B cell (primary cell): ENCODE measurements at regions not wholly inside any gene's neighbourhood (a gene's known extent, or its start where the extent isn't known, plus 50 kb on each side); places are given as distances from the start of the nearest gene placed in this dataset.

Source experiments
- ATAC-seq: fragments of 200-7000 bp; cut with Tn5 transposase; one replicate; pipeline ENCODE4 v1.10.0; 2021; ENCODE audit warnings: low read depth, mild to moderate bottlenecking, moderate number of reproducible peaks, moderate library complexity
- CTCF ChIA-PET: fragments of 350-600 bp; sonication (Branson Sonifier 250); formaldehyde crosslinking; loops from one replicate; lab custom pipeline; 2021; ENCODE audit warnings: antibody characterized with exemption, inconsistent platforms; lab: Charles Lee
- POLR2A ChIA-PET: fragments of 350-600 bp; sonication (Branson Sonifier 250); formaldehyde crosslinking; loops from one replicate; lab custom pipeline; 2021; ENCODE audit warnings: antibody characterized with exemption; lab: Charles Lee
- DNase-seq: peaks from one replicate; pipeline ENCODE4 v3.0.0; 2013
- H2AFZ ChIP-seq: 2 replicates; pipeline ENCODE4 v1.6.1; 2012; ENCODE audit warnings: mild to moderate bottlenecking, low read depth, low read length; ENCODE audit not compliant: insufficient read depth, poor library complexity, severe bottlenecking
- H3K27ac ChIP-seq, 2 donors: 1 replicate in 1 of 2; 2 replicates in 1 of 2; pipeline ENCODE4 v1.5.1; 2012 to 2013; ENCODE audit warnings: low read length in 2 of 2, mild to moderate bottlenecking in 2 of 2, moderate library complexity in 1 of 2
- H3K27me3 ChIP-seq, 4 experiments: fragments of 200-600 bp in 1 of 4; sonication (generic) in 1 of 4; replicated peaks in 1 of 4; 1 replicate in 2 of 4; 2 replicates in 2 of 4; pipeline versions ENCODE4 v1.6.1 to v1.7.0; 2013 to 2016; ENCODE audit warnings: low read length in 3 of 4, mild to moderate bottlenecking in 2 of 4, mixed read lengths in 1 of 4, moderate library complexity in 1 of 4; ENCODE audit not compliant: insufficient read depth in 4 of 4, control insufficient read depth in 3 of 4; ENCODE audit errors: control extremely low read depth in 1 of 4
- H3K36me3 ChIP-seq, 2 experiments: replicated peaks in 1 of 2; 1 replicate in 1 of 2; 2 replicates in 1 of 2; pipeline versions ENCODE4 v1.6.1 to v1.7.1; 2013; ENCODE audit warnings: low read length in 1 of 2; ENCODE audit not compliant: insufficient read depth in 2 of 2, control insufficient read depth in 1 of 2; ENCODE audit errors: control extremely low read depth in 1 of 2, extremely low read depth in 1 of 2
- H3K4me1 ChIP-seq, 2 donors: fragments of 200-600 bp in 1 of 2; sonication (generic) in 1 of 2; 1 replicate in 1 of 2; 2 replicates in 1 of 2; pipeline versions ENCODE4 v1.5.1 to v1.6.1; 2013 to 2017; ENCODE audit warnings: low read length in 2 of 2; ENCODE audit not compliant: control insufficient read depth in 2 of 2, insufficient read depth in 2 of 2
- H3K4me2 ChIP-seq: replicated peaks from 2 replicates; pipeline ENCODE3; 2012; ENCODE audit warnings: mild to moderate bottlenecking, low read depth, low read length; ENCODE audit not compliant: poor library complexity, severe bottlenecking
- H3K4me3 ChIP-seq, 5 experiments: fragments of 200-600 bp in 1 of 5; sonication (generic) in 1 of 5; 1 replicate in 3 of 5; 2 replicates in 2 of 5; pipeline versions ENCODE4 v1.5.1 to v1.7.0; 2011 to 2016; ENCODE audit warnings: low read length in 4 of 5, mild to moderate bottlenecking in 4 of 5, low read depth in 2 of 5, control low read depth in 1 of 5, moderate library complexity in 1 of 5; ENCODE audit not compliant: insufficient read depth in 1 of 5; ENCODE audit errors: control extremely low read depth in 1 of 5, extremely low read depth in 1 of 5
- H3K79me2 ChIP-seq: fragments of 200-600 bp; sonication (generic); one replicate; pipeline ENCODE4 v1.6.0; 2016; ENCODE audit warnings: low read length; ENCODE audit not compliant: control insufficient read depth, insufficient read depth
- H3K9ac ChIP-seq: fragments of 200-600 bp; sonication (generic); 2 replicates; pipeline ENCODE4 v1.6.1; 2017; ENCODE audit warnings: mild to moderate bottlenecking, low read length, moderate library complexity
- H3K9me3 ChIP-seq, 3 donors: one replicate each; pipeline versions ENCODE4 v1.6.1 to v1.7.1; 2013; ENCODE audit warnings: low read length in 2 of 3; ENCODE audit not compliant: control insufficient read depth in 2 of 3, insufficient read depth in 1 of 3; ENCODE audit errors: control extremely low read depth in 1 of 3
- H4K20me1 ChIP-seq: 2 replicates; pipeline ENCODE4 v1.6.0; 2012; ENCODE audit warnings: mild to moderate bottlenecking, low read length; ENCODE audit not compliant: insufficient read depth, control insufficient read depth, poor library complexity, severe bottlenecking
- H3K27ac Mint-ChIP-seq: one replicate; pipeline ENCODE4 v1.8.0; 2021; ENCODE audit warnings: mixed read lengths
- H3K27me3 Mint-ChIP-seq: one replicate; pipeline ENCODE4 v1.8.0; 2021; ENCODE audit warnings: mixed read lengths
- H3K4me1 Mint-ChIP-seq: one replicate; pipeline ENCODE4 v1.8.0; 2021; ENCODE audit warnings: mixed read lengths
- H3K4me3 Mint-ChIP-seq: one replicate; pipeline ENCODE4 v1.8.0; 2021; ENCODE audit warnings: mixed read lengths
- H3K9me3 Mint-ChIP-seq: one replicate; pipeline ENCODE4 v1.8.0; 2022; ENCODE audit warnings: mixed read lengths; ENCODE audit not compliant: insufficient read depth
- EZH2 ChIP-seq: IDR thresholded peaks from 2 replicates; pipeline ENCODE4 v1.6.1; 2012; ENCODE audit warnings: borderline replicate concordance, low read depth, mild to moderate bottlenecking, moderate library complexity, low read length; ENCODE audit not compliant: insufficient read depth, poor library complexity, severe bottlenecking
- WGBS: methylation state at CpG from one replicate; pipeline ENCODE4 v1.1.5; 2013; ENCODE audit warnings: missing lambda C conversion rate; ENCODE audit not compliant: insufficient coverage; 5-methylcytosine and 5-hydroxymethylcytosine counted together
- intact Hi-C: fragments of 100-400 bp; cut with micrococcal nuclease; formaldehyde crosslinking; loops from one replicate; pipeline ENCODE4 v1.10.0; 2022
- TF ChIP-seq, protein P1 (sequence below): fragments of 200-600 bp; IDR thresholded peaks from one replicate; pipeline ENCODE4 v1.8.0; 2022; ENCODE audit warnings: antibody characterized with exemption, mild to moderate bottlenecking

DNA sequence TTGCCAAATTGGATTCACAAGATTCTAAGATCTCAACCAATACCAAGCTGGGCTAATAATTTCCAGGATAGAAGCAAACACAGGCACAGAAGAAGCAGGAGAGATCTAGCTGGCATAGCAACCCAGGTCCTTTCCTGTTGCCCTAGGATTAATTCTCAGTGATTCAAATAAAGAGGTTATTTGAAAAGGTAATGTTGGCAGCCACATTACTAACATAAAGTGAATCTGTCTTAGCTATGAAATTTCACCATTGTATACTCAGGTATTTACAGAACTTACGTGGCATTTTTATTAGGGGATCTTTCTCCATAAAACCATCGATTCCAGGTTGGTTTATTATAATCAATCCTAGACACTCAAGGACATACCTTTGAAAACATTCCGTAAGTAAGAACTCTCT lies 379.3 kb upstream of the POM121L12 start:
- Histone ChIP-seq H4K20me1 (no peaks in the 10 kb centered on the region), H3K27ac (no peak overlapping the region), H3K27me3 (no peaks in the 10 kb centered on the region), H3K4me2 (no peak overlapping the region), H3K9me3 (no peaks in the 10 kb centered on the region), H3K9ac (no peak overlapping the region), H3K36me3 (no peaks in the 10 kb centered on the region), H3K79me2 (no peaks in the 10 kb centered on the region), H3K4me3 (no peak overlapping the region), H3K4me1 (no peaks in the 10 kb centered on the region), H2AFZ (no peak overlapping the region)
- intact Hi-C loops, result no loop called here
- Mint-ChIP-seq H3K27me3 (no peaks in the 10 kb centered on the region), H3K27ac (no peak overlapping the region), H3K4me1 (no peaks in the 10 kb centered on the region), H3K9me3 (peaks cover 5% of the 10 kb centered on the region), H3K4me3 (no peak overlapping the region)
- POLR2A ChIA-PET, result no interaction called here
- ATAC-seq (no peak), DNase-seq (no peak)
- no CpG with 5 or more reads among the region's 3 CpGs for WGBS
- CTCF ChIA-PET, result no interaction called here
- TF ChIP-seq, protein P1, sequence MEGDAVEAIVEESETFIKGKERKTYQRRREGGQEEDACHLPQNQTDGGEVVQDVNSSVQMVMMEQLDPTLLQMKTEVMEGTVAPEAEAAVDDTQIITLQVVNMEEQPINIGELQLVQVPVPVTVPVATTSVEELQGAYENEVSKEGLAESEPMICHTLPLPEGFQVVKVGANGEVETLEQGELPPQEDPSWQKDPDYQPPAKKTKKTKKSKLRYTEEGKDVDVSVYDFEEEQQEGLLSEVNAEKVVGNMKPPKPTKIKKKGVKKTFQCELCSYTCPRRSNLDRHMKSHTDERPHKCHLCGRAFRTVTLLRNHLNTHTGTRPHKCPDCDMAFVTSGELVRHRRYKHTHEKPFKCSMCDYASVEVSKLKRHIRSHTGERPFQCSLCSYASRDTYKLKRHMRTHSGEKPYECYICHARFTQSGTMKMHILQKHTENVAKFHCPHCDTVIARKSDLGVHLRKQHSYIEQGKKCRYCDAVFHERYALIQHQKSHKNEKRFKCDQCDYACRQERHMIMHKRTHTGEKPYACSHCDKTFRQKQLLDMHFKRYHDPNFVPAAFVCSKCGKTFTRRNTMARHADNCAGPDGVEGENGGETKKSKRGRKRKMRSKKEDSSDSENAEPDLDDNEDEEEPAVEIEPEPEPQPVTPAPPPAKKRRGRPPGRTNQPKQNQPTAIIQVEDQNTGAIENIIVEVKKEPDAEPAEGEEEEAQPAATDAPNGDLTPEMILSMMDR, result no peak

DNA sequence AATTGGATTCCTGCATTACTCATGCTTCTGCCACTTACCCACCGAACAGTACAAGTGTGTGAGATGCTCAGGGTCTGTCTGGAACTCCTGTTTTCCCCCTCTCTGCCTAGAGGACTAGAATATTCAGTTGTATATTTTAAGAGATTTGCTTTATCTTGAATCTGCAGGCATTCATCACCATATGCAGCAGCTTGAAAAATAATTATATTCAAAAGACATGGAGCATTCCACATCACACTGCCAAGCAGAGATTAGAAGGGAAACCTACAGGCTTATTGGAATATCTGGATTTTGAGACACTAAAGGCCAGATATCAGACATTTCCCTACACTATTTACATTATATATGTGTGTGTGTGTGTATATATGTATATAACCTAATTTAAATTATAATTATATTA lies 382.8 kb upstream of the POM121L12 start:
- Histone ChIP-seq H3K9me3 (no peaks in the 10 kb centered on the region), H4K20me1 (no peaks in the 10 kb centered on the region), H3K79me2 (no peaks in the 10 kb centered on the region), H3K27ac (no peak overlapping the region), H2AFZ (no peak overlapping the region), H3K9ac (no peak overlapping the region), H3K4me1 (no peaks in the 10 kb centered on the region), H3K4me2 (no peak overlapping the region), H3K36me3 (no peaks in the 10 kb centered on the region), H3K4me3 (no peak overlapping the region), H3K27me3 (no peaks in the 10 kb centered on the region)
- Mint-ChIP-seq H3K4me3 (no peak overlapping the region), H3K9me3 (peaks cover 2% of the 10 kb centered on the region), H3K27ac (no peak overlapping the region), H3K27me3 (no peaks in the 10 kb centered on the region), H3K4me1 (no peaks in the 10 kb centered on the region)
- DNase-seq (no peak), ATAC-seq (no peak)
- WGBS, result no CpG with 5 or more reads among the region's 1 CpG
- intact Hi-C loops, result no loop called here
- TF ChIP-seq, protein P1, result no peak
- TF ChIP-seq EZH2, result no peak
- ChIA-PET POLR2A (no interaction called here), CTCF (no interaction called here)
